ENCODE measurements at regions not wholly inside any gene's neighbourhood (a gene's known extent, or its start where the extent isn't known, plus 50 kb on each side); places are given as distances from the start of the nearest gene placed in this dataset.

- TF ChIP-seq CTCF (IDR thresholded peaks at IDR 0.05) (no peak), POLR2A (IDR thresholded peaks at IDR 0.05) (no peak)
These were observed 151.2 kb downstream of the EBLN2 start for GRCh38 chr3:73212683-73213082.

All from body of pancreas (tissue), 4 donors.